Stimulated activated CD4-positive, alpha-beta T cell treated with anti-CD3 and anti-CD28 coated beads, Interleukin-2, amount 100 ng/mL, for 24 hours (primary cell): ENCODE measurements at regions not wholly inside any gene's neighbourhood (a gene's known extent, or its start where the extent isn't known, plus 50 kb on each side); places are given as distances from the start of the nearest gene placed in this dataset.

Experiments
- DNase-seq, 2 donors: peaks; one replicate each; pipeline ENCODE4 v3.0.0-alpha.2; 2020

DNA sequence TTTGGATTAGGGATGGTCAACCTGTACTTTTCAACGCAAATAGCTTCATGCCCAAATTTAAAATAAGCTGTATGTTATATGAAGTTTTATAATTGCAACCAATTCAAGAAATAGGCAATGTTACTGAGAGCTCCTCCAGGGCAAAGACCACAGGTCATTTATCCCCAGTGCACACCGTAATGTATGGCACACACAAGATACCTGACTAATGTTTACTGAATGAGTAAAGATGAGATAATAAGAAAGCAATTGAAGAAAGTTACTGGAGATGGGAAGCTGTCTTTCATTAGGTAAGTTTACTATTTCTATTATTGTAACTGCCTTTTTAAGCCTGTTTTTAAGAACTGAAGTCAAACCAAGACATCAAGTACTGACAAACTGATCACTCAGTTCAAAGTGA lies 184.5 kb upstream of the VRK2 start:
- DNase-seq, result no peak

- no peak for DNase-seq
Measured at GRCh38 chr2:57862727-57863126, 183.9 kb upstream of the VRK2 start.

- no peak for DNase-seq
Measured at GRCh38 chr2:57864926-57865325, 181.7 kb upstream of the VRK2 start.

- no peak for DNase-seq
Measured at GRCh38 chr2:57867730-57868129, 178.9 kb upstream of the VRK2 start.

DNA sequence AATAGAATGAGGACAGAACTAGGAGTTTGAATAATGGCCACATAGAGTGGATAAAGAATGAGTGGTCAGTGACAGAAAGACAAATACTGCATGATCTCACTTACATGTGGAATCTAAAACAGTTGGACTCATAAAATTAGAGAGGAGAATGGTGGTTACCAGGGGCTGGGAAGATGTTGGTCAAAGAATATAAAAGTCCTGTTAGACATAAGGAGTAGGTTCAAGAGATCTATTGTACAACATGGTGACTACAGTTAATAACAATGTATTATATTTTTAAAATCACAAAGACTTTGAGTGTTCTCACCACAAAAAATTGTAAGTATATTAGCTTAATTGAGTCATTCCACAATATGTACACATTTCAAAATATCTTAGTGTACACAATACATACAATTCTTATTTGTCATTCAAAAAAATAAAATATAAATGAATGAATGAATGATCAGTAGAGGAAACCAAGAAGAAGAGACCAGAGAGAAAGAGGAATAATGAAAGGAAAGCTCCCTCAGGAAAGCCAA lies 177.9 kb upstream of the VRK2 start:
- no peak for DNase-seq

DNA sequence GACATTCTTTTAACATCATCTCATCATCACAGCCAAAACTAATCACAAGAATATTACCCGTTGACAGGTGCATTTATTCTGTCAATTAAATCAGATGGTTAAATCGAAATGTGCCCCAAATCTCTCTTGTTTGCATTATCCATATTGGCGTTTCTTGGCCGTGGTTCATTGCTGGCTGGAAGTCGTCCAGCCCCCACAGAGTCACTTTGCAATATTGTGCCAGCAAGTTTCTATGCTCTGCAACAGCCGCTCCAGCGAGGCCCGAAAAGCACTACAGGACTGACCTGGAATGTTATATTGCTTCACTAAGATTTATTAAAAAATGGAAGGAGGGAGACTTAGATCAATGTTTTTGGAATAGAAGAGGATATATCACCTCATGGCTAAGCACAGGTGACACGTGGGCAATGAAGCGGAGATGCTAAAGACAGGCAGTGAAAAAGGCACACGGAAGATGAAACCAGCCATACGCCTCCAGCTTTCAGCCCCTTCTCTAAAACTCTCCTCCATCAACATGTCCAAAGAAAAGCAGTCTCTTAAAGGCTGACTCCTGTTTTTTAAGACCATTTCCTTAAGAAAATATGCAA lies 176.8 kb upstream of the VRK2 start:
- DNase-seq, result no peak

GRCh38 chr2:57876313-57876712 lies 170.3 kb upstream of the VRK2 start:
- no peak for DNase-seq

DNA sequence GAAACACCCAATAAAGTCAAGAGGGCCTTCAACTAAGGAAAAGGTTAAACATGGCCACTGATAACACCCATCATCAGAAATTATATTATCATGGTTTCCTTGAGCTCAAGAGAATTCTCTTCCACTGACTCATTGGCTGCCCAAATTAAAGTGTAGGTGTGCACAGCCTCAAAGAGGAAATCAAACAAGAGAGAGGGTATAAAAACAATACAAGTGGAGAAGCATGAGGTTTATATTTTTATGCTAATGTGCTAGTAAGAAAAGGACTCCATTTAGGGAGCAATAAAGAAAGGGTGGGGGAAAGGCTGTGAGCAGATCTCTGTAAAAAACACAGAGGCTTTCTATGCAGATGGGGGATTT lies 168.8 kb upstream of the VRK2 start:
- DNase-seq, result no peak

DNA sequence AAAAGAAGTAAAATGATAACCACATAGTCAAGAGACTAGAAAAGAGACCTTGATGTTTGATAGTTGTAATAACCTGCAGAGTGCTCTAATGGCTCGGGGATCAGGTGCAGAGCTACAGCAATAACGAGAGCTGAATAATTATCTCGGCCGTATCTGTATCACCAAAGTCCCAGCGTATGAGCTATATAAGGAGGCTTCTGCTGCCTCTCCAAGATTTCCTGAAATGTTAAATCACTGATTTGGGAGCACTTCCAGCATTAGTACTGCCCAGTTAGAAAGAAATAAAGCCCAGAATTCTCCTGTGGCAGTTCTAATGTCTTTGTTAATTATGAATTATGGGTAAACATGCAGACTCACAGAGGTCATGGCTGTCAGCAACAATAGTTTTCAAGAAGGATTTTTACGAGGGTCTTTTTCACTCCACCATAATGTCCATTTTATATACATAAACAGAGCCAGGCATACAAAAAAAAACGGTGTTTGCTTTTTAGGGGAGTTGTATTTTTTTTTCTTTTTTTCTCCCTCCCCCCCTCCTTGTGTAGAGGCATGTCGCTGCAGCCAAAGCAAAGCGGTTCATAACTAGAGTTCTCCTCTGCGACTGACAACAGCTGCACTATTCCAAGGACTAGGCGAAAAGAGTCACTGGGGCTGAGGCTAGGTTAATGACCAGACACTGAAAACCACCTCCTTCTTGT lies 168.3 kb upstream of the VRK2 start:
- DNase-seq, result no peak

- no peak for DNase-seq
Measured at GRCh38 chr2:57878866-57879210, 167.8 kb upstream of the VRK2 start.

DNA sequence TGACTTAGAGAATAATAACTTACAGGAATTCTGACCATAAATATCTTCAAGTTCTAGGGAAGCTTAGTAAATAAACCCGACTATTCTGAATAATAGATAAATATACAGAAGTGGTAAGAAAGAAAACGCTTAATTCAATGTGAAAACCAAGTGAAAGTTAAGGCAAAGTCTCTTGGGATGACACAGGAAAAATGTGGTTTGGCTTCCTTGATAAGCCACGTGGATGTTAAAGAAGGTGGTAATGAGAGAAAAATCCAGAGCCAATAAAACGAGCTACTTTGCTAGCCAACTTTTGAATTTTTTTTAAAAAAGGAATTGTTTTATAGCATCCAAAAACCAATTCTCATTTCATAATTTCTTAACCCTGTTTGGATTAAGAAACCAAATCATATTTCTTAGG lies 166.2 kb upstream of the VRK2 start:
- DNase-seq, result no peak

DNA sequence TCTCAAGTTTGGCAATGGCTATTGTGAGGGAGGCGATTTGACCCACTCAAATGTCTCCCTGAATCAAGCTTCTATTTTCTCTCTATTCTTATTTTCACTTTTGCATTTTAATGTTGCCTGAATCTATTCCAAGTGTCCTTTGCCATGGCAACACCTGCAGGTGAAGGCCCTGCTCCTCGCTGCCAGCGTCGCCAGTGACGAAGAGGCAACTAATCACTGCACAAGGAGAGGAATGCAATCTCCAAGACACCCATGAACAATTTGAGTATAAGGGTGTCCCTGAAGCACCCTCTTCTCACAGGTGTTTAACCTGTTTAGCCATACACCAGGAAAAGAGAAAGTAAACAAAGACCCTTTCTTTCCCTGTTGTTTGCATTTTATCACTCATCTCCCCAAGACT lies 165.6 kb upstream of the VRK2 start:
- no peak for DNase-seq

DNA sequence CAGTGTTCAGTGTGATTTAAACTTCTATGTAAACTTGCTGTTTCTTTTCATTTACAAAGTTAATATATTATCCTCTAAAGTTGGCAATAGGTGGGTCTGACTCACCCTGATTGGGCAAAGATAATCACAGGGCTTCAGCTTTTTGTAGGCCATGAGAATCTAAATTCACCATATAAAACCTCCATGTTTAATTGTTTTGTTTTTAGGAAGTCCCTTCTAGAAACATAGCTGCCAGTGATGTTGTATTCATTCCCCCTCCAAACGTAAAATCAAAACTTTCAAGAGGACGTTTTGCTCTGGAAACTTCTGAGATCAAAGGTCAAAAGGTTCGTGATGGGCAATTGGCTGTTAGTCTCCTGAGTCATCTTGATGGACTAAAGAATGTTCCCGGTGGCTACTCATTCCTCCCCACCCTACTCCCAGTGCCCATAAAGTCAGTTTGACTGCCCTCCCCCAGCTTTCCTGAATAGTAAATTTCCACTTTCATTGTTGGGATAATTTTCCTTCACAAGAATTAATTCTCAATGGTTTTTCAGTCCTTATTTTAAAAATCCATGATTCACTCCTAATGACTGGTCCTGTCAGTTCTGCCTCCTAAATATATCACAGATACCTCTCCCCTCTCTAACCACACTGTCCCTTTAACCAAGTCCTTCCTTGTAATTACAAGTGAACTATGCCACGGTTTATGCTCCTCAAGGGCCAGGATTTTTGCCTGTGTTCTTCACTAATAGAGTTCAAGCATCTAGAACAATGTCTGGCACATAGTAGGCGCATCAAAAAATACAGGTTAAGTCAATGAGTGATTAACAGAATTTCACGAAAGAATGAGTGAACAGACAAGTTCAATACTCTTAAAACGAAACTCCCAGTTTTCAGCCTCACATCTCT lies 164.4 kb upstream of the VRK2 start:
- no peak for DNase-seq

DNA sequence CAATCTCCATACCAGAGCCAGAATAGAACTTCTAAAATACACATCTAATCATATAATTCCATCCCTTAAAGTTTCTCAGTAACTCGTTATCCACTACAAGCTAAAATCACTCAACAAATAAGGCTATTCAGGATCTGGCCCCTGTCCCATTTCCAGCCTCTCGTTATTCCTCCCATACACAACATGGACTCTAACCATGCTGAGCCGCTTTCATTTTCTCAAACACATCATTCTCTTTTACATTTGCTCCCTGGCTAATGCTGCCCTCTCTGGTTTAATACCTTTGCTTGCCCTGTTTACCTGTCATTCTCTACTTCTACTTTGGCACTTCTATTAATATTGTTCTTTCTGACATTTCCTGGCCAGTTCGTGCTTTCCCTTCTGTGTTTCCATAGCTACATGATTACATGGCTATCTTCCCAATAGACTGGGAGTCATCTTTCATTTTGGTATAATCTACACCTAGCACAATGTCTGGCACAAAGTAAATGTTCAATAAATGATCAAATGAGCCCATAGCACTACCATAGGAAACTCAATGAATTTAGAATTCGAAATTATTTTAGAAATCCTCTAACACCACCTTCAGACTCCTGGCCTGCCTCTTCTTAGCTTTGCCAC lies 163.6 kb upstream of the VRK2 start:
- DNase-seq, result no peak

- DNase-seq, result no peak
Measured at GRCh38 chr2:57884281-57884680, 162.3 kb upstream of the VRK2 start.

GRCh38 chr2:57885742-57886141 lies 160.9 kb upstream of the VRK2 start:
- no peak for DNase-seq

- no peak for DNase-seq
Measured at GRCh38 chr2:57886161-57886786, 160.3 kb upstream of the VRK2 start.

- DNase-seq, result no peak
Measured at GRCh38 chr2:57888463-57888862, 158.1 kb upstream of the VRK2 start.

DNA sequence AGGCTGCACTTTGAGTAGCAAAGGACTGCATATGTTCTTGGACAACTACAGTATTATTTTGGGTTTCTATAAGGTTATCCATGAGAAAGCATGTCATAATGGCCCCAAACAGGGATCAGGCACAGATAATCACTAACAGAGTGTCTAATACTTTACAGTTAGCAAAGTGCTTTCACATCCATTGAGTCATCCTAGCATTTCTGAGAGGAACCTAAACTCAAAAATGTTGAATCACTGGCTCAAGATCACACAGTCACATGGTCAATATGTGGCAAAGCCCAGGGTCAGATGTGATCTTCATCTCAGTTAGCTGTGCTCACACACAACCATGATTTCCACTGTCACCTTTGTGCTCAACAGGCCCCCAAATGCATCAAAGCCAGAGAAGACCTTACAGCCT lies 156.1 kb upstream of the VRK2 start:
- no peak for DNase-seq

- no peak for DNase-seq
Measured at GRCh38 chr2:57891086-57891712, 155.4 kb upstream of the VRK2 start.

DNA sequence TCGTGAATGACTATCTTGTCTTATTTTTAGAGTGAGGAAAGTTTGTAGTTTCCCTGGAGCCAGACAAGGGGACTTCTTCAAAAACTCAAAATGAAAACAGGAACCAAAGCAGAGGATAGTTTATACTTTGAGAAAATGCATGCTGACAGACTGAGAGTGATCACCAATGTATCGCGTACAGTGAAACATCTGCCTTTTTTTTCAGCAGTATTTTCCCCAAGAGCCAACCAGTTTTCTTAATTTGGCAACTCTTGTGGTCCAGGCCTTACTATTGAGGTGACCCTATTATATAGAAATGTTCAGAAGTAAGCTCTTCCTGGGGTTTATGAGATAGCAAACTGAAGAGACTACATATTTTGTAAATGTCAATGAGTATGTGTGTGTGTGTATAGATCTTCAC lies 153.7 kb upstream of the VRK2 start:
- DNase-seq, result no peak

GRCh38 chr2:57893347-57893746 lies 153.3 kb upstream of the VRK2 start:
- no peak for DNase-seq

DNA sequence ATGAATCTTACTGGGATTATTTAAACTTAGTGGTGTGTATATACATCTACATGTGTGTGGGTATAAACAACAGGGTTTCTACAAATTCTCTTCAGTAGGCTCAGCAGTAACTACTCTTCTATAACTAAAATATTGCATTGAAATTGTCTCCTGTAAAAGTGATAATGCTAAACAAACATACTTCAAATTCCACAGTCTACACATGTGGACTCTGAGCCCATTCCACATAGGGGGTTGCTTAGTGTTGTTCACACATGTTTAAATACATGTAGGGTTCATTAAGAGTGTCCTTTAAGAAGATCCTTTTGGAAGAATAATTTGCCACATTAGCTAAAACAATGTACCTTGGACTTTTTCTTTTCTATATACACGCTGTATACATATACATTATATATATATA lies 152.8 kb upstream of the VRK2 start:
- no peak for DNase-seq
